ENCODE measurements at regions not wholly inside any gene's neighbourhood (a gene's known extent, or its start where the extent isn't known, plus 50 kb on each side); places are given as distances from the start of the nearest gene placed in this dataset.
"Not testable (repeated sequence)": the region's sequence is repeated elsewhere in the genome, so short reads cannot be mapped to it uniquely, and the experiment has no call there.

DNA sequence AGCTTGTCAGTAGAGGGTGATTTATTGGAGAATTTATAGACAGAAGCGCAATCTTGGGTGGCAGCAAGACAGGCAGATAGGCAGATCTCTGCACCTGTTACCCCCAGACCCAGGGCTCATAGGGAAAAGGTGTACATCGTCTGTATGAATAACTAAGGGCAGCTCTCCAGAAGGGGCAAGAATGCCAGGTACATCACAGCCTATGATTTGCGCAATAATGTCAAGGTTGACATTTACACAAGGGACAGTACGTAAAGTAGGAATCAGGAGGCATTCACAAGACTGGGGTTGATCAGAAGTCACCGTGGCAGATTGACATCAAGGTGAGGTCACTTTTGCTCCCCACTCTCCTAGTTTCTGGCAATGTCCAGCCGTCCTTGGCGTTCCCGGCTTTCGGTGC is 524.1 kb downstream of the TRIML1 start:
- no peak for DNase-seq (ENCODE audit: low read depth)

DNA sequence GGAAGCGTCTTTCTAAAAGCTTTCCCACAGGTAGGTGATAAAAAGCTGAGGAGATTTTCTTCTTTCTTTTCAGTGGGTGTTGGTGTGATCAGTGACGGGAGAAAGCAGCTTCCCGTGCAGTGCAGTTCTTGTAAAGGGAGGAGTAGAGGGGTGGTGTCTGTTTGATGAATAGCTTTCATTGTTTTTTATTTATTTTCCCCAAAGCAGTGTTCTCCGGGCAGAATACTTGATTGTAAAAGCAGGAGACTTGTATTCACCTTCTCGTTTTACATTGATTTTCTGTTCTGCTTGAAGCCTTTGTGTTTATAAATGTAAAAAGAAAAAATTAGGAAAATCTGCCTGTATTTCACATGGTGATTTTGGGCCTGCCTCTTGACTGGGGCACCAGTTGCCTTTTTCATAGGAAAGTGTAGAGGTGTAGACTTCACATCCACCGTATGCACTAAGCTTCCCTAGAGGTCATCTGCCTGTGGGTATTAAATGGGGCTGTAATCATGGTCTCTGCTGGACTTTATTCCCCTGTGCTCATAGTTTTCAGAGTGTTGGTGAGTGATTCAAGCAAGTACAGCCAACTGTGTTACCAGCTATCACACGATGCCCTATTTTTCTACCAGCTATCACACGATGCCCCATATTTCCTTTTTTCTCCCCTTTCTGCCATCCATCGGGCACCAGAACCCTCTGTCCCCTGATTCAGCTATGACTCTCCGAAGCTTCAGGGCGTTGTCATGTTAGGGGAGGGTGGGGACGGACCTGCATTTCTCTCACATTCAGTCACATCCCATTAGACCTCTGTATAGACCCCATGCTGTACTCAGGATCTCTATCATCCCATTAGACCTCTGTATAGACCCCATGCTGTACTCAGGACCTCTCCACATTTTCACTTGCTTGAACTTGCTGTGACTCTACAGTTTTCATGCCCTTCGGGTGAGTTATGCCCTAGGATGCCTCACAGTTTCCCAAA is 526.5 kb downstream of the TRIML1 start:
- DNase-seq (ENCODE audit: low read depth), result no peak

DNA sequence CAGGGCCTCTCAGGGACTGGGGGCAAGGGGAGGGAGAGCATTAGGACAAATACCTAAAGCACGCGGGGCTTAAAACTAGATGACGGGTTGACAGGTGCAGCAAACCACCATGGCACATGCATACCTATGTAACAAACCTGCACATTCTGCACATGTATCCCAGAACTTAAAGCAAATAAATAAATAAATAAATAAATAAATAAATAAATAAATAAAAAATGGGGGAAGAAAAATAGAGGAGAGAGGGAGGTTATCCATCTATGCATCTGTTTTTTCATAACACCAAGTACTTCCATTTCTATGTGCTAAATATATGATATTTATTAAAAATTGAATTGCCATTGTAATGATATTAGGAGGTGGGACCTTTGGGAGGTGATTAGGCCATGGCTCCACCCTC is 539.5 kb downstream of the TRIML1 start:
- not testable (repeated sequence) for DNase-seq (ENCODE audit: low read depth)

DNA sequence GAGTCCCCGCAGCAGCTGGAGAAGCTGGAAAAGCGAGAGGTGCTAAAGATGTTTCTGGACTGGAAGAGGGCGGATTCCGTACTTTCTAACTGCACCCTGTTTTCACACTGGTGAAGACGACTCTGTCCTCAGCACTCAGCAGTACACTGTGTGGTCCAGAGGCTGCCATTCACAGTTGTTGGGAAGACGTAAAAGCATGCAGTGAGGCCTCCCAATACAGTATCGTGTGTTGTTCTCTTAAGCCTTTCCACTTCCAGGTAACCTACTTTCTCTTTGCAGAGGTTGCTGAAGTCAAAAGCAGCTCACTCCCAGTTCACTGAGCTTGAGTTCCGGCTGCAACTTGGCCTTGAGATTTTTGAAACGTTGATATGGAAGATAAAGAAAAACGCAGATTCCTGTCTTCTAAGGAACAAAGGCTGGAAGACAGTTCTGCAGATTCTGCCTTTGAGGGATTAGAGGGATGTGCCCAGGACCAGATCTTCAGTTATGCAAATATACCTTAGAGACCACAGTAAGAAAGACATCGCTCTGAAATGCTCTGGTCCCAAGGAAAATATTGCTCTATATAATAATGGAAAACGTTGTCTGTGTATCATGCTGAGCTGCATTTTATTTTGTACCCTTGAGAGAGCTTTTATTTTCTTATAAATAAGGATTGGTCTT is 540.9 kb downstream of the TRIML1 start:
- no peak for DNase-seq (ENCODE audit: low read depth)

DNA sequence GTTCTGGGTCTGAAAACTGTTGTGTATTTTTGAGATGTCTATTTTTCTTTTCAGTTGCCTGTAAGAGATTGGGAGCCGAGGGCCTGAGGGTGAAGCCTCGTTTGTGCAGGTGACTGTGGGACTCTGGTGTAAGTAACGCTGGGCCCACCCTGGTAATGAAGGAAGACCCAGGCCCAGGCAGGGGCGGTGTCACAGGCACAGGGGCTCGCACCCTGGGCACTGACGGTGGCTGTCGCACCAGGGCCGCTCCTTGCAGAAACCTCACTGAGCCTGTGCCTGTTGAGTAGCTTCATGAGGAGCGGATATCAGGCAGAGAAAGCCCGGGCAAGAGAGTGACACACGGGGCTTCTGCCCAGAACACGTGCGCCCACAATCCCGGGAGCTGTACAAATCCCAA is 541.4 kb downstream of the TRIML1 start:
- DNase-seq (ENCODE audit: low read depth), result no peak

DNA sequence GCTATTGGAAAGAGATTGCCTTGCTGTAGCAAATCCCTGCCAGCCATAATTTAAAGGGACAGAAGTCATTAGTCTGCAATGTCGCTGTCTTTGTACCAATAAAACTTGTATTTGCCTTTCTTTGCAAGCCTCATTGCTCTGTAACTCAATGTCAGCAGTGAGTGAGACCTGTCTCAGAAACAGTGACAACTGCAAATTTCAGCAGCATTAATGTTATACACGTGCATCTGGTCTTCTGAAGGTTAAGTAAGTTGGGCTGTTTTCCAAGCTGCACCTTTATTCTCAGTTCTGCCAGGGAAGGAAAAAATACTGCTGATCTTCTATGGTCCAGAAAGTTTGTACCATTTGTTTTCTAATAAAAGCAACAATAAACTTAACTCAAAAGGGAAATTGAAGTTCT is 543.1 kb downstream of the TRIML1 start:
- DNase-seq (ENCODE audit: low read depth), result no peak

DNA sequence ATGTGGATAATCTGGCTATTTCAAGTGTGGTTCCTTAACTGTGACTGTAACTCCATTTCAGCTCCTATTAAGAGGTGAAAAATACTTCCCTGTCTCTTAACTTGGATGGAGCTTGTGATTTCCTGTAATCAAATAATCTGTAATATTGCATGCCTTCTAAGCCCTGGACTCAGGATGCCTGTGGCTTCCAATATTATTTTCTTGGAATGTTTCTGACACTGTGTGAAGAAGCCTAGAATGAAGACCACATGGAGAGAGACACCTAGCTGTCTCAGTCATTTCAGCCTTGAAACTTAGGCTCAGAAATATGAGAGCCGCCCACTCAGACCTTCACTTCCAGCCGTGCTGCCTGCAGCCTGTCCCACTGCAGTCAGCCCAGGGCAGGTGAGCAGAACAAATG is 544.3 kb downstream of the TRIML1 start:
- no peak for DNase-seq (ENCODE audit: low read depth)

DNA sequence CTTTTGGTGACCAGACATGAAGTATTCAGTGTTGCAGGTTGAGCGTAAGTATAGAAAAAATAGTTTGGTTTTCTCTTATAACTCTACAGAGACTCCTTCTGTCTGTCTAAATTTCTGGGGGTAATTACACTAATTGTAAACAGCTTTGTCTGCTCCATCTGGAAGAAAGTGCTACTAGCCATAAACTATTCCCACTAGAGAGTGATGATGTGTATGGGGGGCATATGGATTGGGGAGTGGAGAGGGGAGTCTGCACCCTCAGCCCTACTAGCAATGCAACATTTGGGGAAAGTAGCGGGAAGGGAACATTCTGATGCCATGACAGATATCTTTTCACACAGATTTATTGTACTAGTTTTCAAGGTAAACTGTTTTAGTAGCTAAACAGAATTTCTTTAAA is 549.7 kb downstream of the TRIML1 start:
- no peak for DNase-seq (ENCODE audit: low read depth)

DNA sequence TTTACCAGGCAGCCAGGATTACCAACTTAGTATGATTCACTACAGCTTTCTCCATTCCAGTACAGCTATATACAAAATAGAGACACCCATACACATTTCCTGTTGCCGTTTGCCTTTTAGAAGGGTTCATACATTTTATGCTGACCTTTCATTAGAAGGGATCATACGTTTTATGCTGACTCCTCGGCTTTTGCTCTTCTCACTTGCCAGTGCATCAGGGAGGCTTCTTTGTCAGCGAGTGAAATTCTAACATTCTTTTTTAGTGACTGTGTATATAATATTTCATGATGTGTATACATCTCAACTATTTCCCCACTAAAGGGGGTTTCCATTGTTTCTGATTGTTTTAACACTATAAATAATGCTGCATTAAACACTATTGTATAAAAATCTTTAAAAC is 552.6 kb downstream of the TRIML1 start:
- no peak for DNase-seq (ENCODE audit: low read depth)

DNA sequence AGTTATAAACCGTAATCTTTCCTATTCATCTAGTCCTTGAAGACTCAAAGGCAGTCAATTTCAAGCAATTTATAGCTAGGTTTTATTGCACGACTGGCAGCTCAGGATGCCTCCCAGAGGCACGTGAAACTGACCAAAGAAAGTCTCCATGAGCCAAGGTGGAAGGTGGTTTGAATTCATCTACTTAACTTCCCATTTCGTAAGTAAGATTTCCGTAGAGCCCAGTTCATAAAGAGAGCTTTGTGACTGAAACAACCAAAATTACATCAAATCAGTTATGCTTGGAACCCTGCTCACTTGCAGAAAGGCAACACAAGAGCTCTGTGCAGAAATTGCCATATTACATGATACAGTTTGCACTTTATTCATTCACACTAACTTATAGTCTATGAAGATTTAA is 556.0 kb downstream of the TRIML1 start:
- no peak for DNase-seq (ENCODE audit: low read depth)

DNA sequence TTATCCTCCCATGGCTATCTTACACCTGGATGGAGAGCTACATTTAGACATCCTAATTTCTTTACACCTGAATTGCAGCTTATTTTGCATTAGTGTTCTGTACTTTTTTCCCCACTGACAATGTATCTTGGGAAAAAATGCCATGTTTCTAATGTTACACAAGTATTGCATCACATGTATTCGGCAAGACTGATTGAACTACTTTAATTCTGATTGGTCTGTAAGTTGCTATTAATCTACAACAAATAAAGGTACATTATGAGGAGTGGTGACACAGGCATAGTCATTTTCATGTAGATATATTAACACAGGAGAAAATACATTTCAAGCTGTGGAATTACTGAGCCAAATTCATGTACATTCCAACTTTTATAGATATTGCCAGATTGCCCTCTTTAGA is 558.0 kb downstream of the TRIML1 start:
- no peak for DNase-seq (ENCODE audit: low read depth)

DNA sequence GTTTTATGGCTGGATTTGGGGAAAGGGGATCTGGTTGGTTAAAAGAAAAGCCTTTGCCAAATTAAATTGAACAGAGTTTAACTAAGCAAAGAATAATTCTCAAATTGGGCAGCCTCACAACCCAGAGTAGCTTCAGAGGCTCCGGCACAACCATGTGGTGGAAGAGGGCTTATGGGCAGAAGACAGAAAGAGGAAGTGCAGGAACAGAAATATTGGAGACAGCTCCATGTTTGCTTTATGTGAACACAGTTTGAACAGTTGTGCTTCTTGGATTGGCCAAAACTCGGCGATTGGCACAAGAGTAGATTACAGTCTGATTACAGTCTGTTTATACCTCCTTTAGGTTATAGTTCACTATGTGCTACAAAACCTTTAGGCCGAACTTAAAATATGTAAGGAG is 562.7 kb downstream of the TRIML1 start:
- no peak for DNase-seq (ENCODE audit: low read depth)

DNA sequence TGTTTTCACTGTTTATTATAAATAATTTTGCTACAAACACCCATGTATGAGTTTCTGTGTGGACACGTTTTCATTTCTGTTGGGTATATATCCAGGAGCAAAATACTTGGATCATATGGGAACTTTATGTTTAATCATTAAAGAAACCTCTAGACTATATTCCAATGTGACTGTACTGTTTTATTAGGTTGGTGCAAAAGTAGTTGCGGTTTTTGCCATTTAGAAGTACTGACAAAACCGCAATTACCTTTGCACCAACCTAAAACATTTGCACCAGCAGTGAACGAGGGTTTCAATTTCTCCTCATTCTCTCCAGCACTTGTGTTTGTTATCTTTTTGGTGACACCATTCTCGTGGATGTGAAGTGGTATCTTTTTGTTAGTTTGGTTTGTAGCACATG is 565.0 kb downstream of the TRIML1 start:
- DNase-seq (ENCODE audit: low read depth), result no peak

DNA sequence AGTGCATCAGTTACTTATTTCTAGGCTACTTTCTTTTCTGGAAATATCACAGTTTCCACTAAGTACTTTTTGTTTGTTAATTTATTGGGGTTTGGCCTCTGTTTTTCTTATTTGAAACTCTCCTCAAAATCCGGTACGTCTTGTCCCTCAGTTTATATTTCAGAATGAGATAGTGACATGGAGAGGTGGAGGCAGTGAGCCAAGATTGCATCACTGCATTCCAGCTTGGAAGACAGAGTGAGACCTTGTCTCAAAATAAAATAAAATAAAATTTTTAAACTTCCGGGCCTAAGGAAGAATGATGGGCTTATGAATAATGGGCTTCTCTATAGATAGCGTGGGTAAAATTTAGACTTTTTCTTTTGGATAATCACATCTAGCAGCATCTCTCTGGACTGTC is 567.8 kb downstream of the TRIML1 start:
- no peak for DNase-seq (ENCODE audit: low read depth)

DNA sequence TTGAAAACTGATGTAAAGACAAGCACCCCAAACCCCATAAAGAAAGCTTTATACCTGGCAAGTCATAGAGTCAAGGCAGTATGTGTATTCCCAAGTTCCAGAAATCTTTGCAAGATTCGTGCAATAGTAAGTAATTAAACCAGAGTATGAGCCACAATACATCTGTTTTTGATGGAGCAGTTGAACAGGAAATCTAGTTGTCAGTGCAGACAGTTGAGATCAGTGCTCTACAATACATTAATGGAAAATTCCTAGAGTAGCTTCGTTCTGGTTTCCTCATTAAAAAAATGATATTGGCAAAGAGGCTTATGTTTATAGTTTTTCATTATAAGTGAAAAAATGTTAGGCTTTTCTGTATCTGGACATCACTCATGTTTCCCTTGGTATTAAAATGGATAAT is 575.3 kb downstream of the TRIML1 start:
- DNase-seq (ENCODE audit: low read depth), result no peak

DNA sequence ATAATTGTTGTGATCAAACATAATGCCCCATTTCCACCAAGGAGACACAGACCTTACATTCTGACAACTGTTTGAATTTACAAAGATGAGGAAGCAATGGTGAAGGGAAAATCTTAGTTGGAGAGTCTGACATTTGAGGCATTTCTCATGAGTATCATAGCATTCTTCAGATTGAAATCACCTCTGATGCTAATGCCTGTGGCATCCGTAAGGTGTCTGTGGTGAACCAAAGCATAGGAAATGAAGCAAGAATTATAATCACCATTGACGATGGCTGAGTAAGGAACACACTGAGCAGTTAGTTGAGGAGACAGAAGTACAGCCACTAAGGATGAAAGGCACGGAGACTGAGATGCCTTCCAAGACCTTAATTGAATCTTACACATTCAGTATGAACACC is 575.7 kb downstream of the TRIML1 start:
- DNase-seq (ENCODE audit: low read depth), result no peak

DNA sequence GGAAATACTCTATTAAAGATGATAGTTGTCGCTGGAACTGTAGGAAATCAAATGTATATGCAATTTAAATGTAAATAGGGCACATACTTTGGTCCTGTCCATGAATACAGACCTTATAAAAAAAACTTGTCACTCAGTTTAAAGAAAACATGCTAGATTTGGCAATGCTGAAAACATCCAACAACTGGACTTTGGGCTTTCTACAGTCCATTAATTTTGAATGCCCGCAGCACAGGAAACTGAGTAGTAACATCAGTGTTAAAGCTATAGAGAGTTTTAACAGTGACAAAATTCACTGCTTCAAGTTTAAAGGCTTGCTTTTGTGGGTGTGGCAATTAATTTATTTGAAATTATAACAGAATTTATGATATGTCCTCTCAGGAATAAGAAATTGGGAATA is 578.4 kb downstream of the TRIML1 start:
- DNase-seq (ENCODE audit: low read depth), result no peak

DNA sequence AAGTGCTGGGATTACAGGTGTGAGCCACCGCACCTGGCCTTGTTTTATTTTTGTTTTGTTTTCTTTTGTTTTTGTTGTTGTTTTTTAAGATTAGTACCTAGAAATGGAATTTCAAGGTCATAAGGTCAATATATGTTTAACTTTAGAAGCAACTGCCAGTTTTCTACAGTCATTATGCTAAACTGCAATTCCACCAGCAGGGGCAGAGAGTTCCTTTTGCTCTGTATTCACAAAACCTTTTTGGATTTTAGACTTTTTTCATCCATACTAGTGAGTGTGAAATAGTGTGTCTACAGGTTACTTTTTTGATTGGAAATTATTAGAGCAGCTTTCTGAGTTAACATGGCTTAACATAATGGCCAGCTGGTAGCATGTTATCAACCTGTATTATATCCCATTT is 580.6 kb downstream of the TRIML1 start:
- DNase-seq (ENCODE audit: low read depth), result no peak

DNA sequence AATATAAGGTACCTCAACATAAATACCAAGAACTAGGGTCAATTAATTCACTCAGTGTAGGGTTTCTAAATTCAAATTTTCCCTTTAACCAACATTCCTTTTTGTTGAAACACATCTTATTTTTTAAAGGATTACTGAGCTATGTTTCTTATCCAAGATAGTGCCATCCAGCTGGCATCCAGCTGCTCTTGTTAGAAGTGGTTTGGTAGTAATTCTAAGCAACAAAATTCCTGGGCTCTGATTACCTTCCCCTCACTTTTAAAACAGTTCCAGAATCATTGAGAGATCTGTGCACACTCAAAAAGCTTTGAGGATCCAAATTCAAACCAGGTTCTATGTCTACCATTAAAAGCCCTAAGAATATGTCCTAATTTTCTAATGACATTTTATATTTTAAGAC is 583.7 kb downstream of the TRIML1 start:
- DNase-seq (ENCODE audit: low read depth), result no peak

DNA sequence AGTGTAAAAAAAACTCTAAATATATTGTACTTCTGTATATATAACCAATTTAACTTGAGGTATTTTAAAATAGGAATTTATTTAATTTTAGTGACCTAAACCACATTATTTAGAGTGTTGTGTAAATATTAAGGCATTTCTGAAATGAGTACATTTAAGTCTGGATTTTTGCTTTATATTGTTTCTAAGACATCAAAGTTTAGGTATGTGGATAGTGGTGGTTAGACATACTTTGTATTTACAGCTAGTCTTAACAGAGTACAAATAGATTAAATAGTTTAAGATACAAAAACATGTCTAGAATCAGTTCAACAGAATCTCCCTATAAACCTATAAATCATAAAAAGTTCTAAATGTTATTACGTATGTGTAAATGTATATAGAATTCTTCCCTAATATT is 588.5 kb downstream of the TRIML1 start:
- no peak for DNase-seq (ENCODE audit: low read depth)

DNA sequence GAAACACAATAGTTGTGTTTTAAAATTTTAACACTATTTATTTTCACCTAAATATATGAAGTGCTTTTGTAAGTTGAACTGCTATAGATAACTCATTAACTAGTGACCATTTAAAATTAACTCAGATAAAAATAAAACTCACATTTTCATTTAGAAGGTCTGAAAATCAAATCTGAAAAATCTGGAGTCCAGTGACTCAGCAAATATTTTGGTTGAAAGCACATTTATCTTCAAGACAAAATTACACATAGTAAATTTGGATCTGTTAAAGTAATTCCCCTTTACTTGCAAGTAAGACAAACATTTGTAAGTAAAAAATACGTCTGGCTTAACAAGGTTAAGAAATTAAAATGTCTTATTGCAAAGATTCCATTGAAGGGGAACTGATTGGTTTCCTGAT is 589.1 kb downstream of the TRIML1 start:
- no peak for DNase-seq (ENCODE audit: low read depth)

DNA sequence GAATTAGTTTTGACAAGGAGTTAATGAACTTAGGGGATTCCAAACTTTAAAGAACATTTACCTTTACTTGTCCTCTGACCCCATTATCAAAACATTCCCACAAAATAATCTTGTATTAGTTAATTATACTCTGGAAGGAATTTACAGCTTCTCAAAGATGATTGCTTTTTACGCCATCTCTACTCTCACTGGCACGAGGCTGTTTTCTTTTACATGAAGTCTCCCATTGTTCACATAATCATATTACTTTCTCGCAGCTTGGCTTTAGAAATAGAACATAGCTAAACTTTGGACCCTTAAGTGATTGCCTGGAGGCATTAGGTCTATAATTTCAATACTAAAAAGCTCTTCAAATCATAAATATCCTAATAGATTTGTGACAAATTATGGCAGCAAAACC is 592.9 kb downstream of the TRIML1 start:
- no peak for DNase-seq (ENCODE audit: low read depth)

DNA sequence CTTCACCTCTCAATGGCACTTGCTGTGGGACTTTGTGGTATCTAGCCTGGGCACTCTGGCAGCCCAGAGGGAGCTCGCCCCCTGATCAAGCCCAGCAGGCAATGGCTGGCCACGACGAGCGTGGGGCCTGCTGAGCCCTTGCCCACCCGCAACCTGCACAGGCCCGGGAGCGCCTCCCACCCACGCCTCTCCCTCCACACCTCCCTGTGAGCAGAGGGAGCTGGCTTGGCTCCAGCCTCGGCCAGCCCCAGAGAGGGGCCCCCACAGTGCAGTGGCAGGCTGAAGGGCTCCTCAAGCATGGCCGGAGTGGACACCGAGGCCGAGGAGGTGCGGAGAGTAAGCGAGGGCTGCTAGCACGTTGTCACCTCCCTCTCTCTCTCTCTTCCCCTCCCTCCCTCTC is 595.8 kb downstream of the TRIML1 start:
- DNase-seq (ENCODE audit: low read depth), result no peak
